GM06990 (cell line): ENCODE measurements at regions not wholly inside any gene's neighbourhood (a gene's known extent, or its start where the extent isn't known, plus 50 kb on each side); places are given as distances from the start of the nearest gene placed in this dataset.

Experiments
- DNase-seq: peaks from one replicate; pipeline ENCODE4 v3.0.0-alpha.2; 2011; ENCODE audit not compliant: insufficient read length; ENCODE audit errors: extremely low read depth
- H3K27me3 ChIP-seq: replicated peaks from 2 replicates; pipeline ENCODE4 v1.6.0; 2011; ENCODE audit warnings: low read length; ENCODE audit not compliant: control insufficient read depth, insufficient read depth
- H3K36me3 ChIP-seq: 2 replicates; pipeline ENCODE4 v1.5.1; 2011; ENCODE audit warnings: low read length; ENCODE audit not compliant: control insufficient read depth, insufficient read depth
- H3K4me3 ChIP-seq: replicated peaks from 2 replicates; pipeline ENCODE4 v1.5.1; 2011; ENCODE audit warnings: low read depth, mild to moderate bottlenecking, control low read depth, low read length
- TF ChIP-seq, protein P1 (sequence below): IDR thresholded peaks from 2 replicates; pipeline ENCODE4 v1.5.1; 2011; ENCODE audit warnings: low read length, control low read depth, mild to moderate bottlenecking, inconsistent platforms; ENCODE audit not compliant: insufficient read depth, poor library complexity, severe bottlenecking

GRCh38 chr7:156400046-156400445 lies 240.5 kb upstream of the RNF32 start:
- no peaks in the 10 kb centered on the region; the same call in 1 of the 2 replicates for H3K27me3 ChIP-seq
- DNase-seq, result no peak
- H3K4me3 ChIP-seq, result no peak overlapping the region
- TF ChIP-seq, protein P1, sequence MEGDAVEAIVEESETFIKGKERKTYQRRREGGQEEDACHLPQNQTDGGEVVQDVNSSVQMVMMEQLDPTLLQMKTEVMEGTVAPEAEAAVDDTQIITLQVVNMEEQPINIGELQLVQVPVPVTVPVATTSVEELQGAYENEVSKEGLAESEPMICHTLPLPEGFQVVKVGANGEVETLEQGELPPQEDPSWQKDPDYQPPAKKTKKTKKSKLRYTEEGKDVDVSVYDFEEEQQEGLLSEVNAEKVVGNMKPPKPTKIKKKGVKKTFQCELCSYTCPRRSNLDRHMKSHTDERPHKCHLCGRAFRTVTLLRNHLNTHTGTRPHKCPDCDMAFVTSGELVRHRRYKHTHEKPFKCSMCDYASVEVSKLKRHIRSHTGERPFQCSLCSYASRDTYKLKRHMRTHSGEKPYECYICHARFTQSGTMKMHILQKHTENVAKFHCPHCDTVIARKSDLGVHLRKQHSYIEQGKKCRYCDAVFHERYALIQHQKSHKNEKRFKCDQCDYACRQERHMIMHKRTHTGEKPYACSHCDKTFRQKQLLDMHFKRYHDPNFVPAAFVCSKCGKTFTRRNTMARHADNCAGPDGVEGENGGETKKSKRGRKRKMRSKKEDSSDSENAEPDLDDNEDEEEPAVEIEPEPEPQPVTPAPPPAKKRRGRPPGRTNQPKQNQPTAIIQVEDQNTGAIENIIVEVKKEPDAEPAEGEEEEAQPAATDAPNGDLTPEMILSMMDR, result no peak
- no peaks in the 10 kb centered on the region for H3K36me3 ChIP-seq

DNA sequence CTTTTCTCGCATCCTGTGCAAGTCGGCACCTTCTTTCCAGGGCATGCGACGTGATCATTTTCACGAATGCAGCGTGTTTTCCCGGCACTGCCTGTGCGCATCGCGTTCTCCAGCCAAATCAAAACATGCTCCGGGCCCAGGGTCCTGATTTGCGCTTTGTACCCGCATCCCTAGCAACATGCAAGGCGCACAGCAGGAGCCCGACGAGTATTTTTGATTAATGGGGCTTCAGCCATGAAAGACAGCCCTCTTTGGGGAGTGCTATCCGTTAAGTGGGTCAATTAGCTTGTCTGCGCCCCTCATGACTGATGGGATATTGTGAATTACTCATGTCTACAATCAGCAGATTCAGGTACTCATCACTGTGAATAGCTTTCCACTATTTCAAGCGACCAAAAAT lies 243.3 kb upstream of the RNF32 start:
- no peak for DNase-seq
- H3K27me3 ChIP-seq, result no peaks in the 10 kb centered on the region; the same call in 1 of the 2 replicates
- H3K36me3 ChIP-seq, result no peaks in the 10 kb centered on the region
- H3K4me3 ChIP-seq, result no peak overlapping the region
- TF ChIP-seq, protein P1, result no peak

- TF ChIP-seq, protein P1, result no peak
- Histone ChIP-seq H3K27me3 (no peaks in the 10 kb centered on the region), H3K36me3 (no peaks in the 10 kb centered on the region), H3K4me3 (no peak overlapping the region)
- no peak for DNase-seq
These were observed 251.4 kb upstream of the RNF32 start for GRCh38 chr7:156389116-156389692.

- H3K27me3 ChIP-seq, result no peaks in the 10 kb centered on the region
- no peaks in the 10 kb centered on the region for H3K36me3 ChIP-seq
- no peak for DNase-seq
- TF ChIP-seq, protein P1, result no peak
- no peak overlapping the region for H3K4me3 ChIP-seq
These were observed 254.5 kb upstream of the RNF32 start for GRCh38 chr7:156386097-156386496.

- no peaks in the 10 kb centered on the region for H3K36me3 ChIP-seq
- TF ChIP-seq, protein P1, result no peak
- no peak overlapping the region for H3K4me3 ChIP-seq
- no peaks in the 10 kb centered on the region for H3K27me3 ChIP-seq
- no peak for DNase-seq
These were observed 255.9 kb upstream of the RNF32 start for GRCh38 chr7:156384706-156385105.

- Histone ChIP-seq H3K27me3 (no peaks in the 10 kb centered on the region), H3K4me3 (no peak overlapping the region), H3K36me3 (no peaks in the 10 kb centered on the region)
- TF ChIP-seq, protein P1, result no peak
- DNase-seq, result no peak
These were observed 257.0 kb upstream of the RNF32 start for GRCh38 chr7:156383526-156383925.
